Karpas-422 (cell line): ENCODE measurements at regions not wholly inside any gene's neighbourhood (a gene's known extent, or its start where the extent isn't known, plus 50 kb on each side); places are given as distances from the start of the nearest gene placed in this dataset.
A peak's percentile ranks its signal among the peaks of the same experiment; 100 is the strongest.

ENCODE experiments used
- DNase-seq: peaks from one replicate; pipeline ENCODE4 v3.0.0-alpha.2; 2015
- H2AFZ ChIP-seq: fragments of 200-600 bp; sonication (generic); 2 replicates; pipeline ENCODE4 v1.6.1; 2014; ENCODE audit warnings: antibody characterized with exemption, low read length, mixed read lengths
- H3K27ac ChIP-seq: fragments of 200-600 bp; sonication (generic); 2 replicates; pipeline ENCODE4 v1.5.1; 2014; ENCODE audit warnings: mild to moderate bottlenecking, low read length, moderate library complexity
- H3K27me3 ChIP-seq: fragments of 200-600 bp; sonication (generic); 2 replicates; pipeline ENCODE4 v1.6.1; 2014; ENCODE audit warnings: low read length, mixed read lengths
- H3K36me3 ChIP-seq: fragments of 200-600 bp; sonication (generic); 2 replicates; pipeline ENCODE4 v1.6.1; 2014; ENCODE audit warnings: low read length, mixed read lengths; ENCODE audit not compliant: insufficient read depth
- H3K4me1 ChIP-seq: fragments of 200-600 bp; sonication (generic); 2 replicates; pipeline ENCODE4 v1.6.1; 2014; ENCODE audit warnings: mild to moderate bottlenecking, low read length, mixed read lengths
- H3K4me2 ChIP-seq: fragments of 200-600 bp; sonication (generic); 2 replicates; pipeline ENCODE4 v1.6.1; 2014; ENCODE audit warnings: low read length, low read depth, mild to moderate bottlenecking; ENCODE audit not compliant: poor library complexity, severe bottlenecking
- H3K4me3 ChIP-seq: fragments of 200-600 bp; sonication (generic); 2 replicates; pipeline ENCODE4 v1.5.1; 2014; ENCODE audit warnings: mild to moderate bottlenecking, antibody characterized with exemption, low read length, mixed read lengths
- H3K79me2 ChIP-seq: fragments of 200-600 bp; sonication (generic); 2 replicates; pipeline ENCODE4 v1.6.1; 2014; ENCODE audit warnings: mild to moderate bottlenecking, low read length, mixed read lengths
- H3K9ac ChIP-seq: fragments of 200-600 bp; sonication (generic); 2 replicates; pipeline ENCODE4 v1.6.0; 2014; ENCODE audit warnings: low read length
- H3K9me2 ChIP-seq: fragments of 200-600 bp; sonication (generic), shearing (Covaris generic); replicated peaks from 2 replicates; pipeline ENCODE4 v1.6.0; 2014; ENCODE audit warnings: mild to moderate bottlenecking, low read length, moderate library complexity; ENCODE audit not compliant: insufficient read depth
- H3K9me3 ChIP-seq: fragments of 300-700, 200-600 bp; sonication (generic); 2 replicates; pipeline ENCODE4 v1.6.1; 2014; ENCODE audit warnings: low read length, mixed read lengths
- H4K20me1 ChIP-seq: fragments of 200-600 bp; sonication (generic); 2 replicates; pipeline ENCODE4 v1.6.1; 2014; ENCODE audit warnings: mild to moderate bottlenecking, antibody characterized with exemption, low read length, low read depth; ENCODE audit not compliant: insufficient read depth

GRCh38 chr19:30152510-30153291, 210.7 kb downstream of the URI1 start:
- no peak overlapping the region; the same call in 1 of the 2 replicates for H3K4me3 ChIP-seq
- no peaks in the 10 kb centered on the region for H3K27me3 ChIP-seq
- H3K9me3 ChIP-seq = no peaks in the 10 kb centered on the region
- peak overlapping the region; percentile 64 for H3K9ac ChIP-seq
- H3K27ac ChIP-seq = peak overlapping the region; percentile 92
- H3K4me2 ChIP-seq = peak overlapping the region; percentile 67
- H3K79me2 ChIP-seq = no peaks in the 10 kb centered on the region
- no peak for DNase-seq
- peaks cover 71% of the 10 kb centered on the region for H3K4me1 ChIP-seq
- no peaks in the 10 kb centered on the region for H3K9me2 ChIP-seq
- H3K36me3 ChIP-seq = no peaks in the 10 kb centered on the region
- no peaks in the 10 kb centered on the region for H4K20me1 ChIP-seq
- no peak overlapping the region for H2AFZ ChIP-seq

- H4K20me1 ChIP-seq = no peaks in the 10 kb centered on the region
- H3K4me3 ChIP-seq = peak overlapping the region; percentile 37
- no peaks in the 10 kb centered on the region for H3K9me3 ChIP-seq
- no peaks in the 10 kb centered on the region for H3K27me3 ChIP-seq
- H2AFZ ChIP-seq = peak overlapping the region; percentile 53; the same call in 1 of the 2 replicates
- H3K4me2 ChIP-seq = peak overlapping the region; percentile 67
- peak; percentile 84 for DNase-seq
- H3K9ac ChIP-seq = peak overlapping the region; percentile 64
- H3K27ac ChIP-seq = peak overlapping the region; percentile 92
- H3K4me1 ChIP-seq = peaks cover 80% of the 10 kb centered on the region
- H3K36me3 ChIP-seq = no peaks in the 10 kb centered on the region
- H3K79me2 ChIP-seq = no peaks in the 10 kb centered on the region
- H3K9me2 ChIP-seq = no peaks in the 10 kb centered on the region
Observed at GRCh38 chr19:30153326-30154210, 211.5 kb downstream of the URI1 start.

GRCh38 chr19:30154410-30154809, 212.4 kb downstream of the URI1 start:
- no peak for DNase-seq
- no peaks in the 10 kb centered on the region for H3K27me3 ChIP-seq
- no peaks in the 10 kb centered on the region for H3K9me2 ChIP-seq
- H4K20me1 ChIP-seq = no peaks in the 10 kb centered on the region
- H3K9ac ChIP-seq = peak overlapping the region; percentile 64
- H3K36me3 ChIP-seq = no peaks in the 10 kb centered on the region
- H3K4me1 ChIP-seq = peaks cover 89% of the 10 kb centered on the region
- H3K9me3 ChIP-seq = no peaks in the 10 kb centered on the region
- H3K79me2 ChIP-seq = no peaks in the 10 kb centered on the region
- H3K4me2 ChIP-seq = peak overlapping the region; percentile 67
- peak overlapping the region; percentile 53; the same call in 1 of the 2 replicates for H2AFZ ChIP-seq
- H3K27ac ChIP-seq = peak overlapping the region; percentile 92
- peak overlapping the region; percentile 37 for H3K4me3 ChIP-seq

- peak overlapping the region; percentile 92 for H3K27ac ChIP-seq
- H2AFZ ChIP-seq = peak overlapping the region; percentile 49; the same call in 1 of the 2 replicates
- H4K20me1 ChIP-seq = no peaks in the 10 kb centered on the region
- no peaks in the 10 kb centered on the region for H3K36me3 ChIP-seq
- H3K9me3 ChIP-seq = no peaks in the 10 kb centered on the region
- H3K79me2 ChIP-seq = no peaks in the 10 kb centered on the region
- no peaks in the 10 kb centered on the region for H3K27me3 ChIP-seq
- DNase-seq = no peak
- H3K9me2 ChIP-seq = no peaks in the 10 kb centered on the region
- H3K4me2 ChIP-seq = peak overlapping the region; percentile 67
- H3K9ac ChIP-seq = peak overlapping the region; percentile 64
- H3K4me3 ChIP-seq = no peak overlapping the region
- H3K4me1 ChIP-seq = peaks cover 96% of the 10 kb centered on the region
Observed at GRCh38 chr19:30155381-30156200, 213.6 kb downstream of the URI1 start.

- Histone ChIP-seq H4K20me1 (no peaks in the 10 kb centered on the region), H3K79me2 (no peaks in the 10 kb centered on the region), H3K27me3 (no peaks in the 10 kb centered on the region), H3K4me1 (peaks cover 99% of the 10 kb centered on the region), H3K9me3 (no peaks in the 10 kb centered on the region), H3K36me3 (no peaks in the 10 kb centered on the region), H3K9me2 (no peaks in the 10 kb centered on the region), H3K27ac (peak overlapping the region; percentile 97; the same call in 1 of the 2 replicates), H3K4me2 (no peak overlapping the region), H2AFZ (no peak overlapping the region), H3K9ac (no peak overlapping the region), H3K4me3 (no peak overlapping the region)
- DNase-seq = no peak
Observed at GRCh38 chr19:30156646-30157045, 214.6 kb downstream of the URI1 start.

- H3K79me2 ChIP-seq = no peaks in the 10 kb centered on the region
- DNase-seq = peak; percentile 94
Observed at GRCh38 chr19:30158067-30158892, 213.9 kb upstream of the ZNF536 start.

GRCh38 chr19:30158893-30159245, 213.3 kb upstream of the ZNF536 start:
- peak overlapping the region; percentile 61 for H3K4me2 ChIP-seq
- peak overlapping the region; percentile 42 for H3K4me3 ChIP-seq
- H2AFZ ChIP-seq = no peak overlapping the region
- no peaks in the 10 kb centered on the region for H3K27me3 ChIP-seq
- no peaks in the 10 kb centered on the region for H4K20me1 ChIP-seq
- peak overlapping the region; percentile 97 for H3K27ac ChIP-seq
- H3K9ac ChIP-seq = peak overlapping the region; percentile 71
- H3K36me3 ChIP-seq = no peaks in the 10 kb centered on the region; the same call in 1 of the 2 replicates
- no peaks in the 10 kb centered on the region for H3K9me2 ChIP-seq
- no peaks in the 10 kb centered on the region for H3K9me3 ChIP-seq
- H3K4me1 ChIP-seq = peaks cover 92% of the 10 kb centered on the region
- H3K79me2 ChIP-seq = no peaks in the 10 kb centered on the region
- no peak for DNase-seq

More at GRCh38 chr19:30158067-30158892, 213.9 kb upstream of the ZNF536 start:
- no peak overlapping the region for H2AFZ ChIP-seq
- H3K4me2 ChIP-seq = peak overlapping the region; percentile 61
- peak overlapping the region; percentile 97 for H3K27ac ChIP-seq
- no peaks in the 10 kb centered on the region for H3K9me2 ChIP-seq
- H3K4me1 ChIP-seq = peaks cover 92% of the 10 kb centered on the region
- no peaks in the 10 kb centered on the region; the same call in 1 of the 2 replicates for H3K36me3 ChIP-seq
- peak overlapping the region; percentile 71 for H3K9ac ChIP-seq
- H3K27me3 ChIP-seq = no peaks in the 10 kb centered on the region
- H3K9me3 ChIP-seq = no peaks in the 10 kb centered on the region
- H3K4me3 ChIP-seq = peak overlapping the region; percentile 42
- H4K20me1 ChIP-seq = no peaks in the 10 kb centered on the region
